Globus pallidus (tissue), 1 donor: ENCODE measurements at regions not wholly inside any gene's neighbourhood (a gene's known extent, or its start where the extent isn't known, plus 50 kb on each side); places are given as distances from the start of the nearest gene placed in this dataset.

Experiments
- DNase-seq: peaks from one replicate; pipeline ENCODE4 v3.0.0-alpha.2; 2015; ENCODE audit warnings: low spot score

DNA sequence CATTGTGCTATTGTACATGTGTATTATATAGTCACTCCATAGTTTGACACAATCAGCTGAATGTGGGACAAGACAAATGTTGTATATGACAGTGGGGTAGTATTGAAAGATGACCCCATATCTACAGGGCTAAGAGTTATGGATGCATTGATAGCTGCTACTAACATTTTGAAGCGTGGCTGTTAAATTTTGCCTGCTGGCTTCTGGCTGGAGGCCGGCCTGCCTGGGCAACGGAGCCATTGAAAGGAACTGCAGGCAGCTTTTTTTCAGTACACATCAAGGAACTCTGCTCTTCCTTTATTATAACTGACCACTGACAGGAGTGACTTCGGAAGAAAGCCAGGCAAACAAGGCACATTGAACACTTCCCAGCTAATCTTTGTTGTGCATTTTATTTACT, 76.1 kb upstream of the TMEM33 start:
- no peak for DNase-seq

DNA sequence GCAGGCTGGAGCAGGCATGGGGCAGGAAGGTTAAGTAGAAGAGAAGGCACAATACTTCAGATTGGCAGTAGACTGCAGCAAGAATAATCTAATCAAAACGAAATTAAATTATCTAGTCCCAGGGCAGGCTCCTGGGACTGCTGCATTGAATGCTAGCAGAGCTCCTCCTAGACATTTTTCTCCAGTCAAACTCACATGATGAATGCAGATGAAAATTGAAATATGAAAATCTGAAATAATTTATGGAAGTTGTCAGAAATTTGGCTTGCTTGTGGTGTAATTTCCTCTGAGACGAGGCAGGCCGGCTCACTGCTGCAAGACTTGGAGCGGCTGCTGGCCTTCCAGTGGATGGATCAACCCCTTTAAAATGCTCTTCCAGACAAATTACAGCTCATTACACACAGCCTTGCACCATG, 78.0 kb upstream of the TMEM33 start:
- no peak for DNase-seq

DNA sequence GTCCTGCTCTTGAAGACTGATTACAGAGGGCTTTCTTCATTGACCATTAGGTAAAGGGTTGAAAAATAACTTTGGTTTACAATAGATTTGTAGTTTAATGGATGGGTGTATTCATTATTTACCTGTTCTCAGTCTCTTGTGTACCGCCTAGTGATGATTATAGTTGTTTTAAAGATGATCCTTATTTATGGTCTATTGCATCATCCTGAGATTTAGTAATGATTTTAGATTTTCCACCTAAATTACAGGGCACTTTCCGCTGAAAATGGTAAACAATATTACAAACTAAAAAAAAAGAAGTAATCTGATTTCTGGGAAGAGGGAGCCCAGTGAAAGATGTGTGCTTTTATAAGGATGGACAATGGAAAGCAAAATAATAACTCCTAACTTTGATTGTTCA, 78.4 kb upstream of the TMEM33 start:
- no peak for DNase-seq

DNA sequence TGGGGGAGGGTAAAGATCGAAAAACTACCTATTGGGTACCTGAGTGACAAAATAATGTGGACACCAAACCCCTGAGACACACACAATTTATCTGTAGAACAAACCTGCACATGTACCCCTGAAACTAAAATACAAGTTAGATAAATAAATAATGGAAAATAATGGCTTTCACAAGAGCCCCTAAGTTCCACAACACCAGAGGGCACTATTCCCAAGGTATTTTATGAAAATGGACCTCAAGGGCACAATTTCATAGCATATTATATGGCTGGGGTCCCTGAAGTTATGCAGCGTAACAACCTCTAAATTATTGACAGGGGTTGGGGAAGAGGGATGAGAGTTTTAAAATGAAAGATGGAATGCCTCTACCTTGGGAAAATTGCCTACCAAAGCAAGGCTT, 81.3 kb upstream of the TMEM33 start:
- no peak for DNase-seq

DNA sequence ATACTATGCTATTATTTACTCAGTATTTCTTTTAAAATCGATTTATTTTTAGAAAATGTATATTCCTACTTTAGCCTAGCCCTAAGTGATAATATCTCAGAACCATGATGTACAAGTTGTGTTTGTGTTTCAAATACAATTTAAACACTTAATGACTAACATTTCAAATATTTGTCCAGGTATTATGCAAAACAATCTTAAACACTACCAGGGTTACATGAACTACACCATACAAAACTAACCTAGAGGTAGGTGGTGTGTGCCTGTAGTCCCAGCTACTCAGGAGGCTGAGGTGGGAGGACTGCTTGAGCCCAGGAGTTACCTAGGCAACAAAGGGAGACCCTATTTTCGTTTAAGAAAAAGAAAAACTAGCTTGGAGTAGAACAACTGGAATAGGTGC, 83.0 kb upstream of the TMEM33 start:
- no peak for DNase-seq

DNA sequence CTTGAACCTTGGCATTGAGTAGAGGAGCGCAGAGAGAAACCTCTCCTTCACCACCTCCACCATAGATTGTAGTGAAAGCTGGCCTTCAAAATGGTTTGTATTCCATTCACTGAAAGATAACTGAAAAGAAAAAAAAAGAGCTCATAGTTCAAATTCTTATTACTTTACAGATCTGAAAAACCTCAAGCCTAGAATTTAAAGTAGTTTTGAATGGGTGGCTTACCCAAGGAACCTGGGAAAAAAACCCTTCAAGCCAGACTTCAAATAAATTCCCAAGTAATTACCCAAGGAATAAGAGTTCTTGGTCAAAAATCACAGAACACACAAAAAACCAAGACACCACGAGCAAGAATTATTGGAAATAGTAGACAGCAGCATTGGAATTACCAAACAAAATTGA, 83.6 kb upstream of the TMEM33 start:
- no peak for DNase-seq

DNA sequence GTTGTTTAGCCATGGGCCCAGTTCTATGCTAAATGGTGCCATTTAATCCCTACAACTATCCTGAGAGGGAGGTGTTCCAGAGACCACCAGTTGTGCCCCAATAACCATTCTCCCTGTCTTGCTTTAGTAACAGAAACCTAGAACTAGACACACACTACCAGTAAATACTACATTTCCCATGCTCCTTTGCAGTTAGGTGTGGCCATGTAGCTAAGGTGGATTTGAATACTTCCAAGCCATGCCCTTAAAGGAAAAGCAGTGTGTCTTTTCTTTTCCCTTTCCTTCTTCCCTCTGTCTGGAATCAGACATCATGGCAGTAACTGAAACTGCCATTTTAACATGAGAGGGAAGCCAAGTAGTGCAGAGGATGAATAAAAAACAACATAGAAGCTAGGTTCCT, 90.9 kb upstream of the TMEM33 start:
- DNase-seq, result no peak

DNA sequence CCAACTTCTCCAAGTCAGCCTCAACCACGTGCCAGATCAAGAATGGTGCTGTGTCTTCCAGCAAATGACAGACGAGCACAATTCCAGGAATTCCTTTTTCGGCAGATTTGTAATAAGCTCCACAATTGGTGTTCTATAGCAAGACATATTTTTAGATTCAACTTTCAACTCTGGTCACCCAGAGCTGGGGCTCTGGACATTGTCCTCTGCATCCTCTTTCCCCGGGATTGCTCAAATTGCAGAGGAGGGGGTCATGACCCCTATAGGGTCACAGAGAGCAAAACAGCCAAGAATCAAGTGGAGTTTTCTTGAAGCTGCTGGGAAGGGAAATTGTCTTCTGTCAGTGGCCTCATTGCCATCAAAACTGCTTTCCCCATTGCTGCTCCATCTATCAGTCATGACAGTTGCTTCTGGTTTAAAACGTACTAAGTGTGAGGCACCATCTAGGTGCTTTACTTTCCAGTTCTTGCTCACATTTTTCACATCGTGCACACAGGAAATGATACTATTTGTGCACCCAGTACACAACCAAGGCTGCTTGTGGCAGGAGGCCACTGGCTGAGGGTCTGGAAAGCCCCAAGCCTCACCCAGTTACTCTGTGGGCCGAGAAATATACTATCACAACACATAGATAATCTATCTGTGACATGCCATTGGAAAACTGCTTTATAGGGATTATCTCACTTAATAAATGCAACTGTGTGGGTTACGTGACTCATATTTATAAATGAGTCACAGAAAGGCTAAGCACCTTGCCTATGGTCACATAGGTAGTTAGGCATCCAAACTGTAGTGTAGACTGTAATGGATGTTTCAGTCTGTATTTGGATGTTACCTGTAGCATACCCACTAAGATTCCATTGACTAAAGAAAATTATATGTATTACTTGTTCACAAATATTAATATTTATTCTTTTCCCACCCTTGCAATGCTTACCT, 91.7 kb upstream of the PHOX2B start:
- DNase-seq, result no peak

DNA sequence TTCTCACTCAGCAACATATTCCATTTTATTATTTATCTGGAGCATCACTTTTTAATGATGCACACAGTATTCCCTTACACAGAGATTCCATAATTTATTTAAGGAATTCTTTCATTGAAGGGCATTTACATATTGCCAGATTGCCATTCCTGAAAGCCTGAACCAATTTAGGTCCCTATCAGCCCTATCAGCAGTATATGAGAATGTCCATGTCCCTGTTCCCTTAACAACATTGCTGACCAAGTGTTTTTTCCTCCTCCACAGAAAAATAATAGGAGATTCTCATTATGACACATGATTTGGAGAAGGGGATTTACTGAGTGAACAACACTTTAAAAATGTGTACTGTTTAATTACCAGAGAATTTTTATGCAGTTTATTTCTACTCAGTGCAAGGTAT, 90.1 kb upstream of the PHOX2B start:
- no peak for DNase-seq

DNA sequence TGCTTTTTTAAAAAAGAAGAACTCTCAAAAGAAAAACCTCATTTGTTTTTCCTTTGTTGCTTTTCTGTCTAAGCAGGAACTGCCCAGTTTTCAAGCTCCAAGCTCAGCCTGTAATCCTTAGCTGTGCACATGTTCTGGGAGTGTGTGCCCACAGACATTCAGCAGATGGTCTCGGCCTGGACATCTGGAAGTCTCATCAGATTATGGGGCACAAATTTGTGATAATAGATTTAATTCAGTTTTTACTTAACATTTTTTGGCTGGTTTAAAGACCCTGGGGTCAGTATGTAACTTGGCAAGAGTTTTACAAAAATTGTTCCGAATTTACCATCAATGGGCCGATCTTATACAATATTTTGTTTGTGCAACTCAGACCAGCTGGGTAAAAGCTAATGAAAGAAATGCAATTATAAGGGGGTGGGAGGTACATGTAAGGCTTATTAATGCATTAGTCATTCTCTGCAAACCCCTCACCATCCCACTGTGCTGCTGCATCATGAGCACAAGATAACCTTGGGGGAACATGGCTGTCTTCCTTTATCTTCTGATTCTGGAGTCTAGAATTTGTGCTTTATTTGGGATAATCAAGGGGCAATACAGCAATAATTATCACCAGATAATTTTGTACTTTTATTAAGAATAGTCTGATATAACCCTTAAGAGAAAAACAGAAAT, 86.9 kb upstream of the PHOX2B start:
- no peak for DNase-seq

DNA sequence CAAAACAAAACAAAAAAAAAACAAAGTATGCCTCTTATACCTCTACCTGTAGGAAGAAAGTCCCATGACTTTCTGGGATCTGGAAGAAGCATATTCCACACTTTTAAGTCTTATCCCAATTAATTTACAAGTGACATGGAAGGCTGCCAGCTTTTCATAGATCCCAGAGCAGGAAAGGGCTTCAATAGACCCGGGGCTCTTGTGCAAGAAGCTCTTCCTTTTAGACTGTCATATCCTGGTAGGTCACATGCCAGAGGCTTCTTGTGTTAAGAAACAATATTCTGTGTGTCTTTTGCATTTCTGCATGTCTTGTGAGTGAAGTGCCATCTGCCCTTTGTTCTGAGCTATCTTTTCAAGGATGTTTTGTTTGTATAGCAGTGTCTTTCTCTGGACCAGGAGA, 84.4 kb upstream of the PHOX2B start:
- DNase-seq, result no peak

DNA sequence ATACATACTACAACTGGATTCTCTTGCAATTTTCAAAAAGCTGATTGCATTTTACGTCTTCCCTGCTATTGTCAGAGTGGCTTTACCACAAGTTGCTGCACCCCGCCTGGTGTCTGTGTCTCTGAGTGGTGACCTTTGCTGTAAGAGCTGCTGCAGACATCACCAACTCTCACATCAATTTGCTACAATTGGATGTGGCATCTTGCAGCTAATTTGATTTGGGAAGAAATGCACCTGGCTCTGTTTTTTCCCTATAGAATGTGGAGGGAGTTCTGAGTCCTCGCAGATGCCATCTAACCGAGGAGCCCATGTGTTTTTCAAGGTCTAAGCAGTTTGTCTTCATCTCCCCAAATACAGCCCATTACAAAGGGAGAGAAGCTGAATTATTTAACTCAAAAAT, 73.8 kb upstream of the PHOX2B start:
- no peak for DNase-seq

DNA sequence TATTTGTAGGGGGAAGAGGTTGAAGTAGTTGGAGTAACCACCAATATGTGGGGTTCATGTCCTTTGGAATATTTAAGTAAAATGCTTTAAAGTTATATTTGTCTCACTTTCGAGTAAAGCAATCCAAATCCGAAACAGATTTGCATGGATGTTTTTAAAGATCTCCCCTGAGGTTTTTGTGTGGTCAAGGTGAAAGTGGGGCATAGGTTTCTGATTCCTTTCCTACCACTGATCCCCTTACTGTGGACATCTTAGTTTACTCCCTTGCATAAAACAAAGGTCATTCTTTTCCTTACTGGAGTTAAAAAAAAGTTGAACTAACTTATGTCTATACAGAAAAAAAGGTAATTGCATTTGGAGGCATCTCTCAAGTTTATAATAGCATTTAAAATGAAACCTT, 71.9 kb upstream of the PHOX2B start:
- no peak for DNase-seq

DNA sequence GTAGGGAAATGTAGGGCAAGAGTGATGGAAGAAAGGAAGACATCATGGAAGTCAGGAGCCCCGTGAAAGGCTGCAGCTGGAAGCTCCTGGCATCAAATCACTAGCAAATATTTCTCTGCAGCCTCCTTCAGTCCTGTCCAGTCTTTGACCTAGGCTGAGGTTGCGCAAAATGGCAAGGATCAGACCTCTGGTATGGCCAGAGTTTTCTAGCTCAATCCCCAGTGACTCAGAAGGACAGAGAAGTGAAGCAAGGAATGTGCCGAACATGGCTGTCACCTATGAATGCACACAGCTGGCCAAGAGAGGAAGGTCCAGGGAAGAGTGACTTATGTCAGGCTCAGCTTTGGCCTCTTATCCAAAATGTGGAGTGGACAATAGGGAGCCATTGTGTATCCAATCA, 71.1 kb upstream of the PHOX2B start:
- no peak for DNase-seq

DNA sequence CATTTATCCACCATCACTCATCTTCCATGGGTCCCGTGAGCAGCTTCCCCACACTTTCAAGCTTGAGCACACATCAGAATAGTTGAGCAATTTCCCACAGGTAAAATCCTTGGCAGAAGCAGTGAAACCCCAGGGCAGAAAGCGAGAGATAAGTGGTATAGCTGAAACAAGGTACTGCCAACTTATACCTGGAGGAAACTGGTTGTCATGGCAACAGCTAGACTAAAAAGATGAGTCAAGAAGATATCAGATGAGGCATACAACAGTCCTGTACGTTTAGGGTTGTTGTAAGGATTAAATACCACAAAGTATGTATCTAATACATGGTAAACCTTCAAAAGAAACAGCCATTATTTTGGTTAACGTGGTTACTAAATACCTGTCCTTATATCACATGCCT, 66.9 kb upstream of the PHOX2B start:
- DNase-seq, result no peak

DNA sequence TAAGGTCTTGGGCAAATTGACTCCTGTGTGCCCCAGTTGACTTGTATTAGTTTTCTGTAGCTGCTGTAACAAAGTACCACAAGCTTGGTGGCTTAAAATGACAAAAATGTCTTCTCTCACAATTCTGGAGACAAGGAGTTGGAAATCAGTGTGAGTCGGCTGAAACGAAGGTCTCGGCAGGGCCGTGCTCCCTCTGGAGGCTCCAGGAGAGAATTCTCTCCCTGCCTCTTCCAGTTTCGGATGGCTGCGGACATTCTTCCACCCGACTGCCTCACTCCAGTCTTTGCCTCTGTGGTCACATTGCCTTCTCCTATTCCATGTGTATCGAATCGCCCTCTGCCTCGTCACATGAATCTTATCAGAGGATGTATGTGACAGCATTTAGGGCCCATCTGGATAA, 66.0 kb upstream of the PHOX2B start:
- peak; percentile 9 for DNase-seq

DNA sequence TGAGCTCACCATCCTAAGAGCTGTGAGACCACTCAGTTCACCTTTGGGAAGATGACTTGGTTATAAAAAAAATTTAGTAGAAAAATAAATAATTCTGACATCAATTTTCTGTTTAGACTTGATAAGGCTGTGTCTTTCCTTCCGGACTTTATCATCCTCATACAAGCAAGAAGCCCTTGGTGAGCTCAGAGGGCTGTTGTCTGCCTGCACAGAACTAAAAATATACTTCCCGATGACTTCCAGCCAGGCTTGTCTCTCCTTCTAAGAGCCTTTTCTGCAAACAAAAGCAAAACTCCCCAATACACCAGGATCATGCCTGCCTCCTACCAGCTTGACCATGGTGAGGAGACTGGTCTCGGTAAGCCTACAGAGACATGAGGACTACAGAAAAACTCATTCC, 58.3 kb upstream of the PHOX2B start:
- no peak for DNase-seq

DNA sequence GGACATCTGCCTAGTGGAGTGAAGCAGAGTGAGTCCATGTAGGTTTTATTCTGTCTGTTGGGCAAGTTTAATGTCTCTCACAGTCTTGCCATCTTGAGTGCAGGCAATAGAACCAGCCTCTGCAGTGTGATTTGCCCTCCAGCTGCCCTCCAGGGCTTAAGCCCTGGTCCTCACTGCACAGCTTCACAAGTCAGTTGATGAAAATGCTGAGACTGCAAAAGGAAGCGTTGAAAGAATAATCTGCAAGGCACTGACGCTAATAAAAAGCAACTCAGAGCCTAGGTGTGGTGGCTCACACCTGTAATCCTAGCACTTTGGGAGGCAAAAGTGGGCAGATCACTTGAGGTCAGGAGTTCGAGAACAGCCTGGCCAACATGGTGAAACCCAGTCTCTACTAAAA, 54.1 kb upstream of the PHOX2B start:
- no peak for DNase-seq

DNA sequence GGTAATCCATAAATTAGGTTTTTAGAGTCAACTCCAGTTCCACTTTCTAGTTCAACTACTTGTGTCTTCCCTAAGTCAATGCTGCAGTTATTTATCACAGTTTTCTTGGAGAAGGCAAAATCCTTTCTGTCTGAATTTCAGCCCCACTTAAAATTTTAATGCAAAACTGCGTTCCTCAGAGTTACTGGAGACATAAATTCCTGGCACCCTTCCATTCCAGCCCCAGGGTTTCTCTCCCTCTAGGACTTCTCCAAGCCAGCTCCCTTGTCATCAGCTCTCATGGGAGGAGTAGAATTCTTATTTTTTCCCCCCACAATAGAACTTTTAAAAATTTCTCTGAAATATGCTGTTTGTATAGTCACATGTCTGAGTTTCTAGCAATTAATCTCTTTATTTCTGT, 50.6 kb upstream of the PHOX2B start:
- no peak for DNase-seq
